ENCODE measurements at regions not wholly inside any gene's neighbourhood (a gene's known extent, or its start where the extent isn't known, plus 50 kb on each side); places are given as distances from the start of the nearest gene placed in this dataset.

DNA sequence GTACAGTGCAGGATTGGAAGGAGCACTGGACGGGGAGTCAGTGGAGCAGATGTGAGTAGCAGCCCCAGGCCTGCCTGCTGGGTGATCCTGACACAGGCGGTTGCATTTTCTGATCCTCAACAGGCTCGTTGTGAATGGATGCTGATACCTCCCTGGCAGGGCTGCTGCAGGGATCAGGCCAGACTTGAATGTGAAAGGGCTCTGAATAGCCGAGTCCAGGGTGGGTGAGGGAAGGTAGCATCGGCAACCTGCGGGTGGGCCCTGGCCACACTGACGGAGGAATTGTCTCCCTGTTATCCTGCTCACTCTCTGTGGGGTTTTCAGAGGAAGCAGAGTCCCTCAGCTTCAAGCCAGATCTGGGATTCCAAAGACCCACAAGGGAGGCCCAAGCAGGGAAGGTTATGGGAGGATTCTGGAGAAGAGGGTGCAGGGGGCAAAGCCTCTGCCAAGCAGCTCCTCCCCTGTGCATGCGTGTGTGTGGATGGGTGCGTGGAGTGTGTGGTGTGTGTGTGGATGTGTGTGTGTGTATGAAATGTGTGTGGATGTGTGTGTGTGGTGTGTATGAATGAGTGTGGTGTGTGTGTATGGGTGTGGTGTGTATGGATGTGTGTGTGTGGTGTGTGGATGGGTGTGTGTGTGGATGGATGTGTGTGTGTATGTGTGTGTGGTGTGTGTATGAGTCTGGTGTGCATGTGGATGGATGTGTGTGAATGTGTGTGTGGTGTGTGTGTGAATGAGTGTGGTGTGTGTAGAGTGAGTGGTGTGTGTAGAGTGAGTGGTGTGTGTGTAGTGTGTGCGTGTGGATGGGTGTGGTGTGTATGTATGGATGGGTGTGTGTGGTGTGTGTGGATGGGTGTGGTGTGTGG is 100.3 kb downstream of the UBIAD1 start:
- no peak for FAIRE-seq
- no peak for DNase-seq (ENCODE audit: low spot score in 2 of 2)

- FAIRE-seq = no peak
- DNase-seq (ENCODE audit: low spot score in 2 of 2) = no peak
Observed at GRCh38 chr1:11373895-11374747, 101.1 kb downstream of the UBIAD1 start.

GRCh38 chr1:11374748-11375110 is 101.7 kb downstream of the UBIAD1 start:
- FAIRE-seq (no peak), DNase-seq (ENCODE audit: low spot score in 2 of 2) (no peak)

- no peak for DNase-seq (ENCODE audit: low spot score in 2 of 2)
- FAIRE-seq = no peak
Observed at GRCh38 chr1:11377001-11377583, 101.9 kb upstream of the DISP3 start.

DNA sequence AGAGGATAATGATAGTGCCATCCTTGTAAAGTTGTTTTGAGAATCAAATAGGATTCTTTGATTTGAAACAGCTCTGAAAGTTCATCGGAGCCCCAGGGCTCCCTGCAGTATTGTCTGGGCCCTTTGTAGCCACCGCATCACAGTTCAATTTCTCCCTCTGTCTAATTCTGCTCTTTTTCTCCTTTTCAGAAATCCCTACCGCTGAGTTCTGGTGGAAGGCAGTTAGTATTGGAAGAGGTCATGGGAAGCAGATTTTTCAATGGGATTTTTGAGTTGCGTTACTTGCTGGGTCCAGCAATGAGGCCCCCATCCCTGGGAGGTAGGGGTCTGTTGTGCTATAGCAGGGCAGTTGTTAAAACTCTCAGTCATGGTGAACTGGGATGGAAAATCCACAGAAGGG is 101.0 kb upstream of the DISP3 start:
- FAIRE-seq = no peak
- no peak for DNase-seq (ENCODE audit: low spot score in 2 of 2)

- FAIRE-seq (no peak), DNase-seq (ENCODE audit: low spot score in 2 of 2) (no peak)
Observed at GRCh38 chr1:11379851-11380250, 99.1 kb upstream of the DISP3 start.

GRCh38 chr1:11380500-11380899 is 98.5 kb upstream of the DISP3 start:
- DNase-seq (ENCODE audit: low spot score in 2 of 2) (no peak), FAIRE-seq (no peak)

GRCh38 chr1:11383553-11384169 is 95.3 kb upstream of the DISP3 start:
- FAIRE-seq = no peak
- peak in 1 of 2 donors; percentile 29 for DNase-seq (ENCODE audit: low spot score in 2 of 2)

GRCh38 chr1:11384170-11384554 is 94.8 kb upstream of the DISP3 start:
- no peak for FAIRE-seq
- DNase-seq (ENCODE audit: low spot score in 2 of 2) = no peak

DNA sequence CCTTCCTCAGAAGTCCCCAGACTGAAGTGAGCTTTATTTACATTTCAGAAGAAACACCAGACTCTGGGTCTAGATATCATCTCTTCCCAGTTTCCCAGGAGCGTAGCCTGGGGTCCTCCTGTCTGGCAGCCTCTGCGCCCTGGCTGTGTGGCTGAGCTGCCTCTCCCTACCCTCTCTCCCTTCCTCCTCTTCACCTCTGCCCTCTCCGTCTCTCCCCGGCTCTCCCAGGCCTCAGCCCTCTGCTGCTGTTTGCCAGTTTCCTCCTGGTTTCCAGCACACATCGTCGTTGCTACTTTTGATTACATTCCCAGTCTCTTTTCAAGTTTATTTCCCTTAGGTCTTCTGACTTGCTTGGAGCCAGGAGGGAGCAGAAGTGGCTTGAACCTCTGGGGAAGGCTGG is 91.1 kb upstream of the DISP3 start:
- FAIRE-seq (no peak), DNase-seq (ENCODE audit: low spot score in 2 of 2) (no peak)

DNA sequence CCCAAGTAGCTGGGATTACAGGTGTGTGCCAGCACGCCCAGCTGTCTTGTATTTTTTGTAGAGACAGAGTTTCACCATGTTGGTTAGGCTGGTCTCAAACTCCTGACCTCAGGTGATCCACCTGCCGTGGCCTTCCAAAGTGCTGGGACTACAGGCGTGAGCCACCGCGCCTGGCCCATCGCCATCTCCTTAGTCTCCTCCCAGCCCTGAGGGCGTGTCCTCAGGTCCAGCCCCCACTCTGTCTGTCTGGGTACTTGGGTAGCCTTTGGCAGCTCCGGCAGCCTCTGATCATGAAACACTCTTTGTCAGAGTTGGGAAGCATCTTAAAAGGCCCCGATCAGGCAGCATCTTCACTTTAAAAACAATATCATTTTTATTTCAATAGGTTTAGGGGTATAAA is 90.3 kb upstream of the DISP3 start:
- no peak for DNase-seq (ENCODE audit: low spot score in 2 of 2)
- FAIRE-seq = no peak

DNA sequence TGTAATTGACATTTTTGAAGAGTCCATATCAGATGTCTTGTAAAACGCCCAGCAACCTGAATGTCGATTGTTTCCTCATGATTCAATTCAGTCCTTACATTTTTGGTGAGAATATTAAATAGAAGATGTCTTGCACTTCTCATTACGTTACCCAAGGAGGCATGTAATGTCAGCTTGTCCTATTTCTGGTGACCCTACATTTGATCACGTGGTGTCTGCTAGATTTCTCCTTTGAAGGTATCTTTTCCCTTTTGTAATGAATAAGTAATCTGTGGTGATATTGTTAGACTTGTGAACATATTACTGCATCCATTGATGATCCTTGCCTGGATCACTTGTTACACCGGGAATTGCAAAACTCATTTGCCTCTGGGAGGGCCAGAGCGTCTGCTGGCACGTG is 87.6 kb upstream of the DISP3 start:
- no peak for FAIRE-seq
- DNase-seq (ENCODE audit: low spot score in 2 of 2) = no peak

DNA sequence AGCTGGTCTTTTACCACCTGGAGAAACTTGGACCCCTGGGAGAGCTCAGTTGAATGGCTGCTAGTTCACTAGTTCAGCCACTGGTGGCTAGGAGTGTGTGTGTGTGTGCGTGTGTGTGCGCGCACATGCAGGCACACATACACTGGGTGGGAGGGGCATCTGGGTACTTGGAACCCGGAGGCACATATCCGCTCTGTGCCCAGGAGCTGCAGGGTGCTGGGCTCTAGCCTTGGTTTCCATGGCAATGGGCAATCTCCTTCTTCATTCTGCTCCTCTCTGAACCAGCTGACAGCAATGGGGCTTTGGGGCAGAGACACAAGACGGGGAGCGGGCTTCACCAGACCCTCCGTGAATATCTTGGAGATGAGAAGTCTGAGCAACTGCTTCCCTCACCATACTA is 87.1 kb upstream of the DISP3 start:
- no peak for FAIRE-seq
- DNase-seq (ENCODE audit: low spot score in 2 of 2) = no peak

GRCh38 chr1:11394592-11395245 is 84.2 kb upstream of the DISP3 start:
- no peak for FAIRE-seq
- no peak for DNase-seq (ENCODE audit: low spot score in 2 of 2)

- FAIRE-seq (no peak), DNase-seq (ENCODE audit: low spot score in 2 of 2) (no peak)
Observed at GRCh38 chr1:11395616-11396015, 83.3 kb upstream of the DISP3 start.

- DNase-seq (ENCODE audit: low spot score in 2 of 2) (no peak), FAIRE-seq (no peak)
Observed at GRCh38 chr1:11397151-11397901, 81.6 kb upstream of the DISP3 start.

DNA sequence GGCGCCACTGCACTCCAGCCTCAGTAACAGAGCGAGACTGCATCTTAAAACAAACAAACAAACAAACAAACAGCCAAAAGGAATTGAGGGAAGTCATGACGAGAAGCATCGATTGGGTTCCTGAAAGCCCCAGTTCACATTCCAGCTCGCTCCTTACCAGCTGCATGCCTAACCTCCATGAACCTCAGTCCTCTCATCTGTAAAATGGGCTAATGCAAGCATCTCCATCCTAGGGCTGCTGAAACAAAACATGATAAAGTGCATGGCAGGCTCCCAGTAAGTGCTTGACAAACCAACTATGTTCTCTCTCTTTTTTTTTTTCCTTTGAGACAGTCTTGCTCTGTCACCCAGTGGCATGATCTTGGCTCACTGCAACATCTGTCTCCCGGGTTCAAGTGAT is 79.7 kb upstream of the DISP3 start:
- DNase-seq (ENCODE audit: low spot score in 2 of 2) (no peak), FAIRE-seq (no peak)

- DNase-seq (ENCODE audit: low spot score in 2 of 2) = no peak
- no peak for FAIRE-seq
Observed at GRCh38 chr1:11400155-11400554, 78.8 kb upstream of the DISP3 start.

DNA sequence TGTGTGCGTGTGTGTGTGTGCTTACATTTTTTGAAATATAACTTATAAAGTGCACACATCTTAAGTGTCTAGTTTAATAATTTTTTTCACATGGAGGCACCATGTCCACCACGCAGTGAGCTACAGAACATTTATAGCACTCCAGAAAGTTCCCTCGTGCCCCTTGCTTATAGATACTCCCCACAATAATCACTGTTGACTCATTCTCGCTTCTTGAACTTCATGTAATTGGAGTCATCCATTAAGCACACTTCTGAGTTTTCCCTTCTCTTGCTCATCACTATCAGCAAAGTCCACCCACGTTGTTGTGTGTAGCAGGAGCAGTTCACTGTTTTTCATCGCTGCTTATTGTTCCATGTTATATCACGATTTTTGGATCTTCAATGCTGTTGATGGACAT is 78.4 kb upstream of the DISP3 start:
- DNase-seq (ENCODE audit: low spot score in 2 of 2) = no peak
- FAIRE-seq = no peak

DNA sequence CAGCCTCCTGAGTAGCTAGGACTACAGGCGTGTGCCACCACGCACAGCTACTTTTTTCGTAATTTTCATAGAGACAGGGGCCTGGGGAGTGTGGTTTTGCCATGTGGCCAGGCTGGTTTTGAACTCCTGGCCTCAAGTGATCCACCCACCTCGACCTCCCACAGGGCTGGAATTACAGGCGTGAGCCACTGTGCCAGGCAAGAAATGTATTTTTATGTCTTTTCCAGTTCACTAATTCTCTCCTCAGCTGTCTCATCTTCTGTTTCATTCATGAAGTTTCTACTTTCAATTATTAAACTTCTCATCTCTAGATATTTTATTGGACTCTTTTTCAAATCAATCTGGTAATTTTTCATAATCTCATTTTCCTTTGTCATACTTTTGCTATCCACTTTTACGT is 72.1 kb upstream of the DISP3 start:
- FAIRE-seq = no peak

More for the DNA sequence above, 72.1 kb upstream of the DISP3 start:
- no peak for DNase-seq (ENCODE audit: low spot score in 2 of 2)
